H1 (cell line): ENCODE measurements at regions not wholly inside any gene's neighbourhood (a gene's known extent, or its start where the extent isn't known, plus 50 kb on each side); places are given as distances from the start of the nearest gene placed in this dataset.

Experiments used
- ATF3 ChIP-seq: IDR thresholded peaks from 2 replicates; pipeline ENCODE4 v1.6.1; 2011; ENCODE audit warnings: low read depth, mild to moderate bottlenecking, low read length; ENCODE audit not compliant: insufficient read depth
- BACH1 ChIP-seq: IDR thresholded peaks from 2 replicates; pipeline ENCODE4 v1.6.1; 2012; ENCODE audit warnings: low read length, improper control_type of control experiment
- BRCA1 ChIP-seq: IDR thresholded peaks from 2 replicates; pipeline ENCODE4 v1.6.1; 2012; ENCODE audit warnings: low read depth, low read length, improper control_type of control experiment
- CBX5 ChIP-seq: fragments of 300-800, 300-1000 bp; sonication (generic); IDR thresholded peaks from 2 replicates; pipeline ENCODE4 v1.7.1; 2016; ENCODE audit warnings: antibody characterized with exemption, low read length, low read depth
- CHD7 ChIP-seq: fragments of 300-600 bp; sonication (generic); IDR thresholded peaks from 2 replicates; pipeline ENCODE4 v1.7.1; 2012; ENCODE audit warnings: low read length, moderate library complexity, mild to moderate bottlenecking, inconsistent platforms; ENCODE audit not compliant: insufficient replicate concordance
- CTCF ChIP-seq, 3 experiments: IDR thresholded peaks; 1 replicate in 2 of 3; 2 replicates in 1 of 3; pipeline versions ENCODE4 v1.5.1 to v1.6.1; 2011; ENCODE audit warnings: low read length in 3 of 3, mild to moderate bottlenecking in 3 of 3, inconsistent platforms in 2 of 3, low read depth in 1 of 3, moderate library complexity in 1 of 3; ENCODE audit not compliant: insufficient read depth in 1 of 3; ENCODE audit errors: control extremely low read depth in 1 of 3

GRCh38 chr10:53624722-53625121 lies 852.1 kb upstream of the MBL2 start (continued):
- TF ChIP-seq CHD7 (no peak), BACH1 (no peak), CBX5 (no peak), BRCA1 (no peak), ATF3 (no peak), CTCF (IDR thresholded peaks at IDR 0.05; ENCODE audit: control extremely low read depth in 1 of 3, insufficient read depth in 1 of 3, low read depth in 1 of 3, low read length in 3 of 3) (no peak)
